ENCODE measurements at regions not wholly inside any gene's neighbourhood (a gene's known extent, or its start where the extent isn't known, plus 50 kb on each side); places are given as distances from the start of the nearest gene placed in this dataset.

DNA sequence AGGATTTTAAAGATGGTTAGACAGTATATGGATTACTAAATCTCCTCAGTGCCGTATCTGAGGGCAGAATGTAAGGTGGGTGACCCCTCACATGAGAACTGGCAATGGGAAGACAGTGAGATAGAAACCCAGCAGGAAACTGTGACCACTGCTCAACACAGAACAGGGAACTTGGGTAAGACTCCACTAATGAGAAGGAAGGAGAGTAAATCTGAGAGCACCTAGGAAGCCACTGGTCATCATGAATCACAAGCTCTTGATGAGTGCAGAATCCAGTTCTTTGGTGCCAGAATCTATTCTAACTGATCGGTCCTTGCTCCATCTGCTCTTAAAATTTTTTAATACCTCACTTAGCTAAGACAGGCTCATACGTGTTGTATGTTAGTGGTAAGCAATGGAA lies 261.8 kb downstream of the KLF12 start:
- no peak for DNase-seq (ENCODE audit: low read depth)
- TF ChIP-seq, protein P1, sequence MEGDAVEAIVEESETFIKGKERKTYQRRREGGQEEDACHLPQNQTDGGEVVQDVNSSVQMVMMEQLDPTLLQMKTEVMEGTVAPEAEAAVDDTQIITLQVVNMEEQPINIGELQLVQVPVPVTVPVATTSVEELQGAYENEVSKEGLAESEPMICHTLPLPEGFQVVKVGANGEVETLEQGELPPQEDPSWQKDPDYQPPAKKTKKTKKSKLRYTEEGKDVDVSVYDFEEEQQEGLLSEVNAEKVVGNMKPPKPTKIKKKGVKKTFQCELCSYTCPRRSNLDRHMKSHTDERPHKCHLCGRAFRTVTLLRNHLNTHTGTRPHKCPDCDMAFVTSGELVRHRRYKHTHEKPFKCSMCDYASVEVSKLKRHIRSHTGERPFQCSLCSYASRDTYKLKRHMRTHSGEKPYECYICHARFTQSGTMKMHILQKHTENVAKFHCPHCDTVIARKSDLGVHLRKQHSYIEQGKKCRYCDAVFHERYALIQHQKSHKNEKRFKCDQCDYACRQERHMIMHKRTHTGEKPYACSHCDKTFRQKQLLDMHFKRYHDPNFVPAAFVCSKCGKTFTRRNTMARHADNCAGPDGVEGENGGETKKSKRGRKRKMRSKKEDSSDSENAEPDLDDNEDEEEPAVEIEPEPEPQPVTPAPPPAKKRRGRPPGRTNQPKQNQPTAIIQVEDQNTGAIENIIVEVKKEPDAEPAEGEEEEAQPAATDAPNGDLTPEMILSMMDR (IDR thresholded peaks at IDR 0.05; ENCODE audit: low read length, missing control alignments) = no peak
- H3K4me3 ChIP-seq (replicated peaks; ENCODE audit: low read depth, low read length) = no peak overlapping the region

DNA sequence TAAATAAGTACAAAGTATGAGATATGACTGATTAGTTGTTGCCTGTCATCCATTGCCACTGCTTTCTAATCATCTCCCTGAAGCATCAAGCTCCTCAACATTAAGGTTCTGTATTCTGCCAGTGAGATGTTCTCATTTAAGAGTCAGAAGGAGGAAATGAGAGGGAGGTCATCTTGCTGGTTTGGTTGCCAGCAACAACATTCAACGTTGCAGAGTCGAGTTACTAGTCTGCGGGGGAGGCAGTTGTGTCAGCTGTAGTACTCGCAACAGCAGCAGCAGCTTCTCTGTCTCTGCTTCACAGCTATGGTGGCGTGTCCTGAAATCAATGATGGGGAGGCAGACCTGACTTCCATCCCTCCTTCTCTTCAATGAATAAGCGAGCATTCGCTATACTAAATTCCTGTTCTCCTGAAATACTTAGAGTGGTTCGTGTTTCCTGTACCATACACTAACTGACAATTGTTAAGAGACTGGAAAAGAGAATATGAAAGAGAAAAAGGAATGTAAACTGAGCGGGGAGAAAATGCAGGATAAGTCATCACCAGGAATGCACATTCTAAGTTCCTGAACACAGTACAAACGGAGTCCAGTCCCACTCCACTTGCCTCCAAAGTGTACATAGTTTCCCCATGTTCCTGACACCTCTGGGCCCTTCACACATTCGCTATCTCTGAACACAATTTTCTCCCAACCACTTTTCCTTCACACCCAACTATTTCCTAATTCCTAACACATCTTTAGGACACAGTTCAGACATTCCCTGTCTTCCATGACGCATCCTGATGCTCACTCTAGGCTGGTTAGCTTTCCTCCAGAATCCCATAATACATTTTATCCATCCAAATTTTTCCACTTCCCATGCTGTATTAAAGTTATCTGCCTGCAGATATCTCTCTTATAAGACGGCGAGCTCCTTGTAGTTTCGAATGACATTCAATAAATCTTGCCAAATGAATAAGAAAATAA lies 263.0 kb downstream of the KLF12 start:
- peak overlapping the region; percentile 42 for H3K4me3 ChIP-seq (replicated peaks; ENCODE audit: low read depth, low read length)
- TF ChIP-seq, protein P1 (IDR thresholded peaks at IDR 0.05; ENCODE audit: low read length, missing control alignments) = no peak
- DNase-seq (ENCODE audit: low read depth) = peak; percentile 94

DNA sequence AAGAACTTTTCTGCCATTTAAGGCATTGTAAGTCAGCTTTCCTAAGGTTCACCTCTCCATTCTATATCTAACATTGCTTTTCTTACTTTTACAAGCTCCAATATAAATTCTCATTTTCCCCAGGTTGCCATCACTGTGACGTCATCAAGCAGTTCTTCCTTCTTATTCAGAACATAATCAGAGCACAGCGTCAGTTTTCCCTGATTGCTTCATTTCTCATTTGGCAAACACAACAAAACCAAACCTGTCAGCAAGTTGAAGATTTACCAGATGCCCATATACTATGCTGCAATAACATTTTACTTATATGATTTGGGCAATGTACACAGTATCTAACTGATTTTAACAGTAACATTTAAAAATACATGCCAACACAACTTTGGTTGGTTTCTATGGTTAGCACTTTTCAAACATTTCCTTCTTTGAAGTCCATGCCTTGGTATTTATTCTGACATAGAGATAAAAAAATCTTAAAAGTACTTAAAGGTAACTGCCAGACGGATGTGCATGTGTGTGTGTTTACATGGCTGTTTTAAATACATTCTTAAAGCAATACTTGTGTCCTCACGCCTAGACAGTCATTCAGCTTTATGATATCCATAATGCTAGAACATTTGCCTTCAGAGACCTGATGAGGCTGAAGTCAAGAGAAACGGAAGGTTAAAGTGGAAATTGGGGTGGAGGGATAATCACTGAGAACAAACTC lies 264.0 kb downstream of the KLF12 start:
- TF ChIP-seq, protein P1 (IDR thresholded peaks at IDR 0.05; ENCODE audit: low read length, missing control alignments) = no peak
- DNase-seq (ENCODE audit: low read depth) = peak; percentile 89
- H3K4me3 ChIP-seq (replicated peaks; ENCODE audit: low read depth, low read length) = no peak overlapping the region

GRCh38 chr13:73865027-73865426 lies 269.2 kb downstream of the KLF12 start:
- DNase-seq (ENCODE audit: low read depth) = peak; percentile 29
- TF ChIP-seq, protein P1 (IDR thresholded peaks at IDR 0.05; ENCODE audit: low read length, missing control alignments) = no peak
- no peak overlapping the region for H3K4me3 ChIP-seq (replicated peaks; ENCODE audit: low read depth, low read length)

DNA sequence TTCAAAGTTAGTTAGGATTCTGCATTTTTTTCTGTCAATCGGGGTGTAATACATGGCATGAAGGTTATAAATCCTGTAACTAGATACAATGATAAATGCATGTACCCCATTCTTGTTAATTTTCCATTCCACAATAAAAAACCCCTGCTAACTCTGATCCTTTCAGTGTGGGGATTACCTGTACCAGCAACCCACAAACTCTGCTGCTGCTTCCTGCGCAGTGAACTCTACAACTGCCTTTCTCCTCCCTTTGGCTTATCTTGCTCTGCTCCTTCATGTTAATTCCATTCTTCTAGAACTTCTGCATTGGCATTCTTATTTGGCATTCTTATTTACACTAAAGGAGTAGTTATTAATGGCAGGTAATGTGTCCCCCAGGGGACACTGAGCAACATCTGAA lies 273.1 kb downstream of the KLF12 start:
- no peak overlapping the region for H3K4me3 ChIP-seq (replicated peaks; ENCODE audit: low read depth, low read length)
- TF ChIP-seq, protein P1 (IDR thresholded peaks at IDR 0.05; ENCODE audit: low read length, missing control alignments) = no peak
- no peak for DNase-seq (ENCODE audit: low read depth)

- no peak overlapping the region for H3K4me3 ChIP-seq (replicated peaks; ENCODE audit: low read depth, low read length)
- DNase-seq (ENCODE audit: low read depth) = no peak
- TF ChIP-seq, protein P1 (IDR thresholded peaks at IDR 0.05; ENCODE audit: low read length, missing control alignments) = no peak
Measured at GRCh38 chr13:73860501-73860900, 273.7 kb downstream of the KLF12 start.

Data from fibroblast of pulmonary artery (primary cell).